BE2C (cell line): ENCODE measurements at regions not wholly inside any gene's neighbourhood (a gene's known extent, or its start where the extent isn't known, plus 50 kb on each side); places are given as distances from the start of the nearest gene placed in this dataset.
"Not testable (repeated sequence)": the region's sequence is repeated elsewhere in the genome, so short reads cannot be mapped to it uniquely, and the experiment has no call there.

Source experiments
- DNase-seq: peaks from one replicate; pipeline ENCODE4 v3.0.0-alpha.2; 2020
- H3K27me3 ChIP-seq: fragments of 250-450 bp; sonication (Bioruptor Pico); 2 replicates; pipeline ENCODE4 v1.5.1; 2020; ENCODE audit warnings: mild to moderate bottlenecking
- H3K36me3 ChIP-seq: fragments of 250-450 bp; sonication (Bioruptor Pico); 2 replicates; pipeline ENCODE4 v1.5.1; 2020; ENCODE audit warnings: mild to moderate bottlenecking
- H3K4me1 ChIP-seq: fragments of 250-450 bp; sonication (Bioruptor Pico); 2 replicates; pipeline ENCODE4 v1.5.1; 2020
- H3K4me3 ChIP-seq: 2 replicates; pipeline ENCODE4 v1.5.1; 2011; ENCODE audit warnings: low read depth, low read length
- H3K9me3 ChIP-seq: fragments of 250-450 bp; sonication (Bioruptor Pico); 2 replicates; pipeline ENCODE4 v1.5.1; 2020
- CTCF ChIP-seq: IDR thresholded peaks from 2 replicates; pipeline ENCODE4 v1.5.1; 2012; ENCODE audit warnings: mild to moderate bottlenecking, low read depth, low read length

DNA sequence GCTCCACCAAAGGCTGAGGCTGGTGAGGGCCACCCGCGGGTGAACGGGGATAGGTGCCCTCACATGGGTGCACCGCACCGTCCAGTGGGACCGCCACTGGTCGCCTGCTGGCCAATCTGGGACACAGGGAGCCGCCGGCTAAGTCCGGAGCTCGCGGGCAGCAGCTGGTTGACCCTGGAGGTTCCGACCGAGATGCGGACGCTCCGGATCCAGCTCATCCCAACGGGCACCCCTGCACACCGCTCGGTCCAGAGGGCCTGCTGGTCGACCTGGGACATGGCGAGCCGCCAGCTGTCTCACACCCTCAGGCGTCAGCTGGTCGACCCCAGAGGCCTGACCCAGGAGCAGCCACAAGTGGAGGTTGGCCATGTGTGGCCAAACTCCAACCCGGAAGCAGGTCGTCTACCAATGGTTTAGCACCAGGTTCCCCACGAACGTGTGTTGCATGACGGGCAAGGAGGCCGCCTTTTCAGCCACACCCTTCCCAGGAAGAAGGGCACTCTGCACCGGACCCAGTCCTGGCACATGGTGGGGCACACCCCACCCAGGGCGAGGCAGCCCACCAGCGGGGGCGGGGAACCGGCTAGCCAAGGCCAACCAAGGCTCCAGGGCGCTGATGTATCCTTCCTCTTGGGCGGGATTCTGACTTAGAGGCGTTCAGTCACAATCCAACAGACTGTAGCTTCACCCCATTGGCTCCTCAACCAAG lies 746.0 kb upstream of the DEFB115 start:
- no peaks in the 10 kb centered on the region for H3K9me3 ChIP-seq
- DNase-seq = no peak
- H3K27me3 ChIP-seq = no peaks in the 10 kb centered on the region
- no peak overlapping the region for H3K4me3 ChIP-seq
- no peak for TF ChIP-seq CTCF
- no peaks in the 10 kb centered on the region for H3K4me1 ChIP-seq
- no peaks in the 10 kb centered on the region for H3K36me3 ChIP-seq

DNA sequence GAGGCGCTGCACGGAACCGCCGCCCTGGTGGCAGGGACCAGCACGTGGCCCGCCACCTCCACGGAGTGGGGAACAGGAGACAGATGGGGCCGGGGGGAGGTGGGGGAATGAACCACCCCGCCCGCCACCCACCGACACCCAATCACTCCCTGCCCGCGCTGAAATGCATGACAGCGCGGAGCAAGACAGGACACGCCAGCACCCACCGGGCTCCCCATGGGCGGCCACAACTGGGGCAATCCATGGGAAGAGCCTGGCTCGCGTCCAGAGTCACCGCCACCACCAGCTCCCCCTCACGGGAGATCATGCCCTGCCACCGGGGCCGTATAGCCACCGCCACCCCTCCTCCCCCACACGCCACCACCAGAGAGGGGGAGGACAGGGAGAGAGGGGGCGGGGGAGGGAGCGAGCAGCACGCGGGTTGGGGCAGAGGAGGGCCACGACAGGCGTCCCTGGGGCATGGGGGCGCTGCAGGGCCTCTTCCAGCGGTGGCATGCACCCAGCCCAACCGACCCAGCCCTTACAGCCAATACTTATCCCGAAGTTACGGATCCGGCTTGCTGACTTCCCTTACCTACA lies 744.3 kb upstream of the DEFB115 start:
- Histone ChIP-seq H3K9me3 (no peaks in the 10 kb centered on the region), H3K4me1 (no peaks in the 10 kb centered on the region)
- TF ChIP-seq CTCF = no peak

DNA sequence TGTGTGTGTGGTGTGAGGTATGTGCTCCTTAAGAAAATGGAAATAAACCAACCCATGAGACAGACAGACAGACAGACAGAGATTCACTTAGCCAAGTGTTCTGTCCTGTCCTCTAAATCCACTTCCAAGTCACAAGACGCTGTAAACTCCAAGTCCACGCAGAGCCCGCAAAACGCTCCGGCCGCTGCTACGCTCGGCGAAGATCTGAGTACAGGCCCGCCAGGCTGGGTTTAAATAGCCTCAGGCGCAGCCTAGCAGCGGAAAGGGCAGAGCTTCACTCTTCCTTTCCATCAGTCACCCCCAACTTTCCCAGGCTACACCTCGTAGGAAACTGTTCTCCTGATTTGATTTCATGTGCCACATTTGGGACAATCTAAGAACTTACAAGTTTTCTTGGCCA lies 741.5 kb upstream of the DEFB115 start:
- not testable (repeated sequence) for H3K36me3 ChIP-seq, DNase-seq, H3K4me1 ChIP-seq, H3K27me3 ChIP-seq, H3K9me3 ChIP-seq, H3K4me3 ChIP-seq

More for the DNA sequence above, 744.3 kb upstream of the DEFB115 start:
- no peak for DNase-seq
- Histone ChIP-seq H3K36me3 (no peaks in the 10 kb centered on the region), H3K27me3 (no peaks in the 10 kb centered on the region), H3K4me3 (no peak overlapping the region)

- H3K4me3 ChIP-seq, H3K36me3 ChIP-seq, H3K27me3 ChIP-seq, H3K4me1 ChIP-seq, H3K9me3 ChIP-seq, DNase-seq: not testable (repeated sequence)
These were observed 738.6 kb upstream of the DEFB115 start for GRCh38 chr20:30518906-30519305.

DNA sequence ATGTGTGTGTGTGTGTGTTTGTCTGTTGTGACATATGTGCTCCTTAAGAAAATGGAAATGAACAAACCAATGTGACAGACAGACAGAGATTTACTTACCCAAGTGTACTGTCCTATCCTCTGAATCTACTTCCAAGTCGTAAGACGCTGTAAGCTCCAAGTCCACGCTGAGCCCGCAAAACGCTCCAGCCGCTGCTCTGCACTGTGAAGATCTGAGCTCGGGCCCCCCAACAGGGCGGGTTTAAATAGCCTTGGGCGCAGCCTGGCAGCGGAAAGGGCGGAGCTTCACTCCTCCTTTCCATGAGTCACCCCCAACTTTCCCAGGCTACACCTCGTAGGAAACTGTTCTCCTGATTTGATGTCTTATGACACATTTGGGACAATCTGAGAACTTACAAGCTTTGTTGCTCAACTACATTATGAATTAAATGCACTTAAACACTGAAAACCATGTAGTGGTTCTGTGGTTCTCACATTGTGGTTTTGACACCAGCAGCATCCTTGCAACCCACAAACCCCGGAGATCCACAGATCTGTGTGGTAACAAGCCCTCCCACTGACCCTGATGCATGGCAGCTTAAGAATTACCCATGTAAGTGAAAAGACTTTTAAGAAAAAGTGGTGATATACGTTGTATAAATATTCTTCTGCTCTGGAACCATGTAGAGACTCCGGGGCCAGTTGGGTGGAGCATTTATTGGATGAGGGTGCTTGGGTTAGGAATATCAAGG lies 735.6 kb upstream of the DEFB115 start:
- DNase-seq, H3K27me3 ChIP-seq, H3K36me3 ChIP-seq: not testable (repeated sequence)

GRCh38 chr20:30524155-30524554 lies 733.3 kb upstream of the DEFB115 start:
- H3K4me3 ChIP-seq, H3K36me3 ChIP-seq, H3K9me3 ChIP-seq, H3K4me1 ChIP-seq, DNase-seq, H3K27me3 ChIP-seq: not testable (repeated sequence)

More for the DNA sequence above, 735.6 kb upstream of the DEFB115 start:
- not testable (repeated sequence) for H3K4me3 ChIP-seq, H3K9me3 ChIP-seq, H3K4me1 ChIP-seq

- not testable (repeated sequence) for H3K4me3 ChIP-seq, H3K36me3 ChIP-seq, H3K9me3 ChIP-seq, H3K4me1 ChIP-seq, H3K27me3 ChIP-seq, DNase-seq
These were observed 732.7 kb upstream of the DEFB115 start for GRCh38 chr20:30524761-30525160.

GRCh38 chr20:30533653-30534052 lies 723.8 kb upstream of the DEFB115 start:
- H3K4me3 ChIP-seq, H3K27me3 ChIP-seq: not testable (repeated sequence)

DNA sequence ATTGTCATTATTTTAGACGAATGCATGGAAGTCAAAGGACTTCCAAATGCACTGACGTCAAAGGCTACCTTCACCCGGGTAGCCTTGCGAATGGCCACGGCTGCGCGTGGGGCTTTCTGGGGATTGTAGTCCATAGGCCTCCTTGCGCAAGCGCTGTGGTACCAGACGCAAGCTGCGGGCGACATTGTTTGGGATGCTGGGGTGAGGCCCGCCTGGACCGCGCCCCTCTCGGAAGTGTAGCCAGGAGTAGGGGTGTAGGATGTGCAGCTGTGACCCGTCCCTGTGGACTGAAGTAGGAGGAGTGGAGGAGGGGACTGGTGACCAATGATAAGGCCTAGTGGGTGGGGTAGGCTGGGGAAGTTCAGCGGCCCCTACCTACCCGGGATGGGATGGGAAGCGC lies 720.0 kb upstream of the DEFB115 start:
- peak; percentile 71 for DNase-seq
- not testable (repeated sequence) for H3K36me3 ChIP-seq, H3K9me3 ChIP-seq, H3K4me1 ChIP-seq, H3K27me3 ChIP-seq
- H3K4me3 ChIP-seq = peak overlapping the region; percentile 23

More at GRCh38 chr20:30533653-30534052, 723.8 kb upstream of the DEFB115 start:
- H3K4me1 ChIP-seq, DNase-seq, H3K36me3 ChIP-seq, H3K9me3 ChIP-seq: not testable (repeated sequence)

GRCh38 chr20:30540330-30541069 lies 717.0 kb upstream of the DEFB115 start:
- DNase-seq, H3K4me3 ChIP-seq, H3K4me1 ChIP-seq, H3K36me3 ChIP-seq, H3K9me3 ChIP-seq, H3K27me3 ChIP-seq: not testable (repeated sequence)

DNA sequence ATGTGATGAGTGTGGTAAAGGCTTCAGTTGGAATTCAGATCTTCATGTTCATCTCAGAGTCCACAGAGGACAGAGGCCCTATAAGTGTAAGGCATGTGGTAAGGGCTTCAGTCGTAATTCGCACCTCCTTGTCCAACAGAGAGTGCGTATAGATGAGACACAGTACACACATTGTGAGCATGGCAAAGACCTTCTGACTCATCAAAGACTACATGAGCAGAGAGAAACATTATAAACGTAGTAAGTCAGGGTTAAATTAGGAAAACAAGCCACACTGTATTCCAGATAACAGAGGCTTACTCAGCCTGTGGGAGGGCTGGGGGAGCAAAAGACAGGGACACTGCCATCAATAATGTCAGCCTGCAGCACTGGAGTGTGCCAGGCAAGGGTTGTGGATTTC lies 706.2 kb upstream of the DEFB115 start:
- H3K9me3 ChIP-seq, DNase-seq, H3K4me1 ChIP-seq, H3K36me3 ChIP-seq, H3K4me3 ChIP-seq, H3K27me3 ChIP-seq: not testable (repeated sequence)

DNA sequence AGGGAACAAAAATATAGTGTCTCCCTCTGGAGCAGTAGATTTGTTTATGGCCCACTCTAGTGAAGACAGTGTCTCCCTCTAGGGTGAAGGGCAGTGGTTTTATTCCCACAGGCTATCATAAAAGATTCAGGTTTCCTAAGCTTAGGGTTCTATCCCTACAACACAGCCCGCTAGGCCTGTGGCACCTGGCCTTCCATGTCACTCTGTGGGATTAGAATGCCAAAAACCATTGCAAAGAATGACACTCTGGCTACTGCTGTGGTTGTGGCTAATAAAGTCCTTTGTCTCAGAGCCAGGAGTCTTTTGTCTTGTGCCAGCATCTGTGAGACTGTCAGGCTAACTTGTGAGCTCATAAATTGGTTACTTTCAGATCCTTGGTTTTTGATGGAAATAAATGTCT lies 700.7 kb upstream of the DEFB115 start:
- not testable (repeated sequence) for H3K27me3 ChIP-seq, H3K4me1 ChIP-seq, H3K4me3 ChIP-seq, H3K9me3 ChIP-seq, H3K36me3 ChIP-seq, DNase-seq

DNA sequence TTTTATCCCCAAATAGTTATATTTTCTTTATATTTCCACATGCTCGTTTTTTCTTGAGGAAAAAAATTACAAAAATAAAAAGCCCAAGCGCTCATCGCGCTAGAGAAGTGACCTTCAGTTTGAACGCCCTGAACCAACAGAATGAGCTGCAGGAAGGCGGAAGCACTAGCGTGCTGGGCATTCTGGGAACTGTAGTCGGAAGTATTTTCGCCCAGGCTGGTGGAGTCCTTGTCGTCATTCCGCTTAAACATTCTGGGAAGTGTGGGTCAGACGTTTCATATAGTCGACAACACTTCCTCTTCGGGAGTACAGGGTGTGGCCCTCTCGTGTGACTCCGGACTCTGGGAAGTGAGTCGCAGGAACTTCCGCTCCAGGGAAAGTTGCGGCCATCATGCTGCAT lies 692.4 kb upstream of the DEFB115 start:
- not testable (repeated sequence) for H3K4me3 ChIP-seq, H3K36me3 ChIP-seq, H3K27me3 ChIP-seq, H3K4me1 ChIP-seq, H3K9me3 ChIP-seq, DNase-seq
